ENCODE measurements at regions not wholly inside any gene's neighbourhood (a gene's known extent, or its start where the extent isn't known, plus 50 kb on each side); places are given as distances from the start of the nearest gene placed in this dataset.

DNA sequence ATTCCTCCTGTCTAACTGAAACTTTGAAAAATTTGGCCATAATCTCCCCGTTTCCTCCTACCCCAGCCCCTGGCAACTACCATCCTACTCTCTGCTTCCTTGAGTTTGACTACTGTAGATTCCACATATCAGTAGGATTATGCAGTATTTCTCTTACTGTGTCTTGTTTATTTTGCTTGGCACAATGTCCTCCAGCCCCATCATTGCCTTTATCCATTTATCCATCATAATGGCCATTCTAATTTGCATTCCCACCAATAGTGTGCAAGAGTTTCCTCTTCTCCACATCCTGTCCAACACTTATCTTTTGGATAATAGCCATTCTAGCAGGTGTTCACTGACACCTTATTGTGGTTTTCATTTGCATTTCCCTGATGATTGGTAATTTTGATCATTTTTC lies 202.3 kb downstream of the THBS2 start:
- no peaks in the 10 kb centered on the region for H3K36me3 Mint-ChIP-seq (ENCODE audit: low read depth, unreplicated experiment)
- Histone ChIP-seq H3K4me3 (ENCODE audit: insufficient read depth, low read depth, low read length) (no peak overlapping the region), H3K9ac (ENCODE audit: low read length) (no peak overlapping the region), H4K20me1 (ENCODE audit: insufficient read depth, low read length) (no peaks in the 10 kb centered on the region), H3K27ac (ENCODE audit: low read depth, low read length) (no peak overlapping the region), H2AFZ (ENCODE audit: low read depth, low read length) (no peak overlapping the region), H3K79me2 (ENCODE audit: insufficient read depth, low read length) (no peaks in the 10 kb centered on the region), H3K9me3 (ENCODE audit: insufficient read depth, low read depth, low read length) (no peaks in the 10 kb centered on the region), H3K36me3 (ENCODE audit: insufficient read depth, low read length) (no peaks in the 10 kb centered on the region), H3K4me1 (ENCODE audit: insufficient read depth, low read length) (peaks cover 8% of the 10 kb centered on the region), H3K4me2 (ENCODE audit: low read length) (no peak overlapping the region), H3K27me3 (ENCODE audit: insufficient read depth, low read length) (no peaks in the 10 kb centered on the region)
- no peaks in the 10 kb centered on the region for H3K27me3 Mint-ChIP-seq (ENCODE audit: low read depth, unreplicated experiment)
- no peak overlapping the region for H3K4me3 Mint-ChIP-seq (ENCODE audit: unreplicated experiment)
- H3K4me1 Mint-ChIP-seq (ENCODE audit: low read depth, unreplicated experiment) = peaks cover 6% of the 10 kb centered on the region
- no peak for FAIRE-seq
- no peak overlapping the region for H3K27ac Mint-ChIP-seq (ENCODE audit: unreplicated experiment)
- H3K9me3 Mint-ChIP-seq (ENCODE audit: unreplicated experiment) = peaks cover 4% of the 10 kb centered on the region
- DNase-seq (ENCODE audit: low read depth) = peak; percentile 62
- TF ChIP-seq EZH2 (IDR thresholded peaks at IDR 0.05; ENCODE audit: insufficient read depth, low read length) = no peak
- TF ChIP-seq, protein P1, sequence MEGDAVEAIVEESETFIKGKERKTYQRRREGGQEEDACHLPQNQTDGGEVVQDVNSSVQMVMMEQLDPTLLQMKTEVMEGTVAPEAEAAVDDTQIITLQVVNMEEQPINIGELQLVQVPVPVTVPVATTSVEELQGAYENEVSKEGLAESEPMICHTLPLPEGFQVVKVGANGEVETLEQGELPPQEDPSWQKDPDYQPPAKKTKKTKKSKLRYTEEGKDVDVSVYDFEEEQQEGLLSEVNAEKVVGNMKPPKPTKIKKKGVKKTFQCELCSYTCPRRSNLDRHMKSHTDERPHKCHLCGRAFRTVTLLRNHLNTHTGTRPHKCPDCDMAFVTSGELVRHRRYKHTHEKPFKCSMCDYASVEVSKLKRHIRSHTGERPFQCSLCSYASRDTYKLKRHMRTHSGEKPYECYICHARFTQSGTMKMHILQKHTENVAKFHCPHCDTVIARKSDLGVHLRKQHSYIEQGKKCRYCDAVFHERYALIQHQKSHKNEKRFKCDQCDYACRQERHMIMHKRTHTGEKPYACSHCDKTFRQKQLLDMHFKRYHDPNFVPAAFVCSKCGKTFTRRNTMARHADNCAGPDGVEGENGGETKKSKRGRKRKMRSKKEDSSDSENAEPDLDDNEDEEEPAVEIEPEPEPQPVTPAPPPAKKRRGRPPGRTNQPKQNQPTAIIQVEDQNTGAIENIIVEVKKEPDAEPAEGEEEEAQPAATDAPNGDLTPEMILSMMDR (IDR thresholded peaks at IDR 0.05; ENCODE audit: insufficient read depth, low read depth, low read length) = no peak

DNA sequence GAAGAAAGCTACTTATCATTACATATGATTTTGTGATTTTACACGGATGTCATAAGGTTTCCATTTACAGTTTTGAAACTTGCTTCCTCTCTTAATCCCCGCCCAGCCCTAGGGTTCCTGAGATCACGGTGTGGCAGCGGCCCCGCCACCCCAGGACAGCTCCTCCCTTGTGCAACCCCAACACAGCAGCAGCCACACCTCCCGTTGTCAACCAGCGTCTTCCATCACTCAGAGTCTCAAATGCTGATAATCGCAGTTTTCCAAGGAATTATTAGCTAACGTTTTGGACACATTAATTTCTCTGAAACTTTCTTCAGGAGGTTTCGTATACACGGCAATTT lies 204.8 kb downstream of the THBS2 start:
- H3K27me3 Mint-ChIP-seq (ENCODE audit: low read depth, unreplicated experiment) = no peaks in the 10 kb centered on the region
- TF ChIP-seq, protein P1 (IDR thresholded peaks at IDR 0.05; ENCODE audit: insufficient read depth, low read depth, low read length) = no peak
- no peaks in the 10 kb centered on the region for H3K9me3 Mint-ChIP-seq (ENCODE audit: unreplicated experiment)

DNA sequence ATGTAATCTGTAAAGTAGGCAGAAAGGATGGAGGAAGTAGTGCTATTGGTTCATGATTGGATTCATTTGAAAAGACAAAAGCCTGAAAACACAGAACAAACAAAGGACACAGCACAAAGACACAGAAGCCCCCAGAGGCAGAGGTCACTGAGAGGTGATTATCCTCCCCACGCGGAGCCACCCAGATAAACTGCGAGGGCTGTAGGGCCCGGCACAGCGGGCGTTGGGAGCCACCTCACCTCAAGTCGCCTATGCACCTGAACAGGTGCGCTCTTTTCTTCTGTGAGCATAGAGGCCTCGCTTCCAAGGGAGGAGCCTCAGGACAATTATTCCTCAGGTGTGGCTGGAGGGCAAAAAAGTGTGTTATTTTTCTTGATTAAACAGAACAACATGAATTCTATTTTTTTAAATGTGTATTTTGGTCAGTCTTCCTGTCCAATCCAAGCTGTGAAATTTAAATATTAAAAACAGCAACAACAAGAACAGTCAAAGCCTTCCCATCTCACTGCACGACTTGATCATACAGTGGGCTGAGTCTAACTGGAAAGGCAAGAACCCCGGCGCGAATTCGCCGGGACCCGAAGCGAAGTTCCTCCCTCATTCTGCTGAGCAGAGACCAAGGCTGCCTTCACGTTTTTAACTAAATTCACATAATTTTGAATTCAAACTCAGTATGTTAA lies 205.3 kb downstream of the THBS2 start:
- no peaks in the 10 kb centered on the region for H3K9me3 Mint-ChIP-seq (ENCODE audit: unreplicated experiment)
- no peak for DNase-seq (ENCODE audit: low read depth)
- TF ChIP-seq, protein P1 (IDR thresholded peaks at IDR 0.05; ENCODE audit: insufficient read depth, low read depth, low read length) = no peak
- TF ChIP-seq EZH2 (IDR thresholded peaks at IDR 0.05; ENCODE audit: insufficient read depth, low read length) = no peak
- H3K4me2 ChIP-seq (ENCODE audit: low read length) = no peak overlapping the region
- no peaks in the 10 kb centered on the region for H3K79me2 ChIP-seq (ENCODE audit: insufficient read depth, low read length)
- no peaks in the 10 kb centered on the region for H3K27me3 Mint-ChIP-seq (ENCODE audit: low read depth, unreplicated experiment)
- FAIRE-seq = no peak
- peaks cover 2% of the 10 kb centered on the region for H3K27me3 ChIP-seq (ENCODE audit: insufficient read depth, low read length)
- no peak overlapping the region for H3K4me3 ChIP-seq (ENCODE audit: insufficient read depth, low read depth, low read length)
- H3K9me3 ChIP-seq (ENCODE audit: insufficient read depth, low read depth, low read length) = no peaks in the 10 kb centered on the region
- peaks cover 9% of the 10 kb centered on the region for H3K4me1 ChIP-seq (ENCODE audit: insufficient read depth, low read length)
- peaks cover 11% of the 10 kb centered on the region for H3K4me1 Mint-ChIP-seq (ENCODE audit: low read depth, unreplicated experiment)
- H3K27ac Mint-ChIP-seq (ENCODE audit: unreplicated experiment) = no peak overlapping the region
- no peaks in the 10 kb centered on the region for H3K36me3 Mint-ChIP-seq (ENCODE audit: low read depth, unreplicated experiment)
- H3K36me3 ChIP-seq (ENCODE audit: insufficient read depth, low read length) = no peaks in the 10 kb centered on the region
- no peak overlapping the region for H2AFZ ChIP-seq (ENCODE audit: low read depth, low read length)
- H3K4me3 Mint-ChIP-seq (ENCODE audit: unreplicated experiment) = no peak overlapping the region
- H3K27ac ChIP-seq (ENCODE audit: low read depth, low read length) = no peak overlapping the region
- H4K20me1 ChIP-seq (ENCODE audit: insufficient read depth, low read length) = no peaks in the 10 kb centered on the region
- no peak overlapping the region for H3K9ac ChIP-seq (ENCODE audit: low read length)

More for the DNA sequence above, 204.8 kb downstream of the THBS2 start:
- H3K9me3 ChIP-seq (ENCODE audit: insufficient read depth, low read depth, low read length) = no peaks in the 10 kb centered on the region
- H3K27ac Mint-ChIP-seq (ENCODE audit: unreplicated experiment) = no peak overlapping the region
- H3K36me3 Mint-ChIP-seq (ENCODE audit: low read depth, unreplicated experiment) = no peaks in the 10 kb centered on the region
- no peak overlapping the region for H3K4me3 Mint-ChIP-seq (ENCODE audit: unreplicated experiment)
- H4K20me1 ChIP-seq (ENCODE audit: insufficient read depth, low read length) = no peaks in the 10 kb centered on the region
- no peak overlapping the region for H3K27ac ChIP-seq (ENCODE audit: low read depth, low read length)
- H3K4me2 ChIP-seq (ENCODE audit: low read length) = no peak overlapping the region
- H3K27me3 ChIP-seq (ENCODE audit: insufficient read depth, low read length) = peaks cover 2% of the 10 kb centered on the region
- no peak for FAIRE-seq
- H3K4me1 Mint-ChIP-seq (ENCODE audit: low read depth, unreplicated experiment) = peaks cover 11% of the 10 kb centered on the region
- H3K4me3 ChIP-seq (ENCODE audit: insufficient read depth, low read depth, low read length) = no peak overlapping the region
- no peak overlapping the region for H2AFZ ChIP-seq (ENCODE audit: low read depth, low read length)
- no peaks in the 10 kb centered on the region for H3K36me3 ChIP-seq (ENCODE audit: insufficient read depth, low read length)
- H3K79me2 ChIP-seq (ENCODE audit: insufficient read depth, low read length) = no peaks in the 10 kb centered on the region
- peaks cover 9% of the 10 kb centered on the region for H3K4me1 ChIP-seq (ENCODE audit: insufficient read depth, low read length)
- no peak for DNase-seq (ENCODE audit: low read depth)
- H3K9ac ChIP-seq (ENCODE audit: low read length) = no peak overlapping the region
